Fibroblast of pulmonary artery (primary cell): ENCODE measurements at regions not wholly inside any gene's neighbourhood (a gene's known extent, or its start where the extent isn't known, plus 50 kb on each side); places are given as distances from the start of the nearest gene placed in this dataset.

Experiments
- DNase-seq: peaks from one replicate; pipeline ENCODE4 v3.0.0-alpha.2; 2010; ENCODE audit warnings: low read depth
- H3K4me3 ChIP-seq: replicated peaks from 2 replicates; pipeline ENCODE4 v1.5.1; 2011; ENCODE audit warnings: low read depth, mild to moderate bottlenecking, control low read depth, low read length, moderate library complexity
- TF ChIP-seq, protein P1 (sequence below): IDR thresholded peaks from 2 replicates; pipeline ENCODE4 v1.5.1; 2011; ENCODE audit warnings: mild to moderate bottlenecking, control low read depth, low read length, inconsistent platforms; ENCODE audit errors: missing control alignments

- TF ChIP-seq, protein P1, sequence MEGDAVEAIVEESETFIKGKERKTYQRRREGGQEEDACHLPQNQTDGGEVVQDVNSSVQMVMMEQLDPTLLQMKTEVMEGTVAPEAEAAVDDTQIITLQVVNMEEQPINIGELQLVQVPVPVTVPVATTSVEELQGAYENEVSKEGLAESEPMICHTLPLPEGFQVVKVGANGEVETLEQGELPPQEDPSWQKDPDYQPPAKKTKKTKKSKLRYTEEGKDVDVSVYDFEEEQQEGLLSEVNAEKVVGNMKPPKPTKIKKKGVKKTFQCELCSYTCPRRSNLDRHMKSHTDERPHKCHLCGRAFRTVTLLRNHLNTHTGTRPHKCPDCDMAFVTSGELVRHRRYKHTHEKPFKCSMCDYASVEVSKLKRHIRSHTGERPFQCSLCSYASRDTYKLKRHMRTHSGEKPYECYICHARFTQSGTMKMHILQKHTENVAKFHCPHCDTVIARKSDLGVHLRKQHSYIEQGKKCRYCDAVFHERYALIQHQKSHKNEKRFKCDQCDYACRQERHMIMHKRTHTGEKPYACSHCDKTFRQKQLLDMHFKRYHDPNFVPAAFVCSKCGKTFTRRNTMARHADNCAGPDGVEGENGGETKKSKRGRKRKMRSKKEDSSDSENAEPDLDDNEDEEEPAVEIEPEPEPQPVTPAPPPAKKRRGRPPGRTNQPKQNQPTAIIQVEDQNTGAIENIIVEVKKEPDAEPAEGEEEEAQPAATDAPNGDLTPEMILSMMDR, result no peak
- DNase-seq, result peak; percentile 38
- H3K4me3 ChIP-seq, result no peak overlapping the region
Observed at GRCh38 chr4:38210396-38211114, 250.4 kb downstream of the PTTG2 start.

- TF ChIP-seq, protein P1, result no peak
- no peak for DNase-seq
- no peak overlapping the region for H3K4me3 ChIP-seq
Observed at GRCh38 chr4:38211885-38212284, 251.7 kb downstream of the PTTG2 start.

DNA sequence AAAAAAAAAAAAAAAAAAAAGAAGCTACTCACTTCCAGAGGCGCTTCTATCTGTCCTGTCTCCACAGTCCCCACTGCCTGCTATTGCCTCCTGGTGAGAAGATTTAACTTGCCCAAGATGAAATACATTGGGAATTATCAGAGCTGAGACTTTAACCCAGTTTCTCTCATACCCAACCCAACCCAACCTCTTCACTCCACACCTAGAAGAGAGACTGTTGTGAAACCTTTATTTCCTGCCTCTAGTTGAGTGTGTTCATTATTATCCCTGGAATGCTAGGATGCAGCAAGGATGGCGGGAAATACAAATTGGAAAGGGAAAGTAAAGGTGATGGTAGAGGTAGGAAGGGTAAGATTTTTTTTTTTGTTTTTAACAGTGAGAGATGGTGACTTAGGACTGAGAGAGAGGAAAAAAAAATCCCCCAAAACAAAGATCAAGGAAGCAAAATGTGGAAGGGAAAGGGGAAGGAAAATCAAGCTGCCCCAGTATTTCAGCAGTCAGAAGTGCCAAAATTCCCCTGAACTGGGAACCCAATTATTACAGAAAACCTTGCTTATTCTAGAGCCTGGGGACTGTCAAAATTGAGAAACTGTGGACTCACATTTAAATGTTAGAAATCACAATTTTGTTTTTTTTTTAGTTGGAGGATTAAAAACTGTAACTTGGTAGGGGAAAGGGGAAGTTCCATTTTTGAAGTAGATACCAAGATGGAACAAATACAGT, 253.0 kb downstream of the PTTG2 start:
- DNase-seq, result no peak
- TF ChIP-seq, protein P1, result no peak
- no peak overlapping the region for H3K4me3 ChIP-seq

- no peak for DNase-seq
- no peak overlapping the region for H3K4me3 ChIP-seq
- TF ChIP-seq, protein P1, result no peak
Observed at GRCh38 chr4:38222892-38223291, 262.7 kb downstream of the PTTG2 start.

DNA sequence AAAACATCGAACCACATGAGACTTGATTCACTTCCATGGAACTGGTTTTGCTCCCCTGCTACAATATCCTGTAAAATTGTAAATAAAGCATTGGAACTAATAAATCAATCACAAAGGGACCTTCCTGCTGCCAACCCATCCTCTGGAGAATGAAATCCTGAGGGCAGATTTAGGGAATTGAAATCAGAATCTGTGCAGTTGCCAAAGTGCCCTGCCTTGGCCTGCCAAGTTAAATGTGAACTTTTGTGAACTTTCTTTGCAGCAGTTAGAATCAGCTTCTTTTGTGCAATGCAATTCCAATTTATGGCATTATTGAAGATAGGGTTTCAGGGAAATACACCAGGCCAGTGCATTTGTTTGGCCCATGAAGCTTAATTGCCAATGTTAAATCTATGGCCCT, 263.1 kb downstream of the PTTG2 start:
- TF ChIP-seq, protein P1, result no peak
- DNase-seq, result no peak

GRCh38 chr4:38223782-38224236, 263.6 kb downstream of the PTTG2 start:
- DNase-seq, result no peak
- TF ChIP-seq, protein P1, result no peak
- H3K4me3 ChIP-seq, result no peak overlapping the region

More for the DNA sequence above, 263.1 kb downstream of the PTTG2 start:
- H3K4me3 ChIP-seq, result no peak overlapping the region
